Ecto neural progenitor cell (in vitro differentiated cells): ENCODE measurements at regions not wholly inside any gene's neighbourhood (a gene's known extent, or its start where the extent isn't known, plus 50 kb on each side); places are given as distances from the start of the nearest gene placed in this dataset.
"Not testable (repeated sequence)": the region's sequence is repeated elsewhere in the genome, so short reads cannot be mapped to it uniquely, and the experiment has no call there.

Experiments
- DNase-seq: peaks from one replicate; pipeline ENCODE4 v3.0.0-alpha.2; 2018; ENCODE audit warnings: low spot score

DNA sequence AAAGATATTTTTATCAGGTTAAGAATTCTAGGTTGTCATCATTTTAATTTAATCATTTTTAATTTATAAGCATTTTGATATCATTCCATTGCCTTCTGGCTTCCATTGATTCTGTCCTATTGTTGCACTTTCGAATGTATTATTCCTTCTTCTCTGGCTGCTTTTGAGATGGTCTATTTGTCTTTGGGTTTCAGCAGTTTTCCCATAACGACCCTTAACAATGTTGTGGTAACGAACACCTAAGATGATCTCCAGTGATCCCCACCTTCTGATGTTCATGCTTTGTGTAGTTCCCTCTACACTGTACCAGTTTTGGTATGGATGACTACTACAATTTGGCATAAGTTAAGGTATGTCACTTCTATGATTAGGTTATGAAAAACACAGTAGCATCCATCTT, 59.9 kb downstream of the MINAR1 start:
- DNase-seq: no peak

DNA sequence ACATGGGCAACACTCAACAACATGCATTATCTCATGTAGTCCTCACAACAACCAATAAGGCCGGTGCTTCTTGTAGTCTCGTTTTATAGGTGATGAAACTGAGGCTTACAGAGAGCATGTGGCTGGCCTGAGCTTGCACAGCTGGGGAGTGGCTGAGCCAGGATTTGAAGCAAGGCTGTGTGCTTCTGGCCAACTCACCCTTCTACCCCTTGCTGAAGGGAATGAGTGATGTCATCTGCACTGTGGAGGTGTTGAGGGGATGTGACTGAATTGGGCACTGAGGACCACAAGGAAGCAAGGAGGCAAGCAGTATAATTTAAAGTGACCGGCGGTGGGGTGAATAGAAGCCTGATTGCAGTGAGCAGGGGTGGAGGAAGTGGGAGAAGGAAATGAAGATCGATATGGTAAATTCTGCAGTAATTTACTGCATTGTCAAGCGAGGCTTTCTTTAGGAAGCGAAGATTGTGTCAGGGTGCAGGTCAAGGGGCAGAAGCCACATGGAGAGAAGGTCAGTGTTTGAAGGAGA, 62.3 kb downstream of the MINAR1 start:
- no peak for DNase-seq

DNA sequence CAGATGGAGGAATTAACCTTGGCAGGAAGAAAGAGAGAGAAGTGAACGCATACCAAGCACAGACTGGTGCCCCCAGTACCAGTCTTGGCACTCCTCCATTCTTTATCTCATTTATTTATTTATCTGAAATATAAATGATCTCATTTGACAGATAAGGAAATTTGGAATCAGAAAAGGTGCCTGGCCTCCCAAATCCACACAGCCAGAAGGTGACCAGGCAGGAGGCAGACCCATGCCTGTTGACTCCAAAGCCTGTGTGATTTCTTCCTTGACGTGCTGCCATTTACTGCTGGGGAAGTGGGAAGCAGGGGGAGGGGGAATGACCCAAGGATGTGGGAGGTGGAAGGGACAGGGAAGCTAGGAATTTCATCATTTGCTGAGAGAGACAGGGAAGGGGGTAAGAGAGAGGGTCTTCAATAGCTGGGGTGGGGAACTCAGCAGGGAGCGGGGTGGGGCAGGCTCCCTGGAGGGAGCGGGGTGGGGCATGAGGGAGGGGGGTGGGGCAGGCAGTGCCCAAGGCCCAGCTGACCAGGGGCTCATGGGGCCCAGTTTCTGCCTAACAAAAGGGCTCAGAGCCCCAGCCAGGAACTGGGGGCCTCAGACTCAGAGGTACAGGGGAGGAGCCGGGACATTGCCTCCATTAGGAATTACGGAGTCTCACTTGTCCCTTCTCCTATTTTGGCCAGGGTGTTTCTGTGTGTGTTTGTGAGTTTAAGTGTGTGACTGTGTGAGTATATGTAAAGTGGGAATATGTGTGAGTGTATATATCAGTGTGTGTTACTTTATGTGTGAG, 63.0 kb downstream of the MINAR1 start:
- DNase-seq: no peak

DNA sequence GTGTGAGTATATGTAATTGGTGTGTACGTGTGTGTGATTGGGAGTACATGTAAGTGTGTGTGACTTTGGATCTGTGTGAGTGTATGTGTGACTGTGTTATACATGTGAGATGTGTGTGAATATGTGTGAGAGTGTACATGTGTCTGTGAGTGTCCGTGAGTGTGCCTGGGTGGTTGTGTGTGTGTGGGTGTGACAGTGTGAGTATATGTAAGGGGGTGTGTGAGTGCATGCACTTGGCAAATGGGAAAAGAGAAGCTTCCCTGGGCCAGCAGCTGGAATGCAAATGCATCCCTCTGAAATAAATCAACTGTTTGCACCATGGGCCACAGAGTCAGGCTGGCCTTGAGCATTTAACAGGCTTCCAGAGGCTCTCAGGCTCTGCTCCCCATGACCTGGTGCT, 63.6 kb downstream of the MINAR1 start:
- DNase-seq: no peak

DNA sequence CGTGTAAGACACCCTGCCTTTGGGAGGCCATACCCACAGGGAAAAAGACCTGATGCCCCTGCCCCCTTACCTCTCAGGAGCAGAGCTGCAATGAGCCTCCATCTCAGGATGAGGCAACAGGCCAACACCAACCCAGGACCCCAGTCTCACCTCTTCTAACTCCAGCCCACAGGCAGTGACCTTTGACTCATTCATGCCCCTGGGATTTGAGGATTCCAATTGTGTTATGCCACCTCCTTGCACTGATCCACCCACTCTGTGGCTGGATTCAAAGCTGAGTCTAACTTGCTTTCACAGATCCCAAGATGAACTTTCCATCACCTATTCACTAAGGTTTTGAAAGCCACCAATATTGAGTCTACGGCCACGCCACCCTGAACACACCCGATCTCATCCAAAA, 64.7 kb downstream of the MINAR1 start:
- DNase-seq: no peak

DNA sequence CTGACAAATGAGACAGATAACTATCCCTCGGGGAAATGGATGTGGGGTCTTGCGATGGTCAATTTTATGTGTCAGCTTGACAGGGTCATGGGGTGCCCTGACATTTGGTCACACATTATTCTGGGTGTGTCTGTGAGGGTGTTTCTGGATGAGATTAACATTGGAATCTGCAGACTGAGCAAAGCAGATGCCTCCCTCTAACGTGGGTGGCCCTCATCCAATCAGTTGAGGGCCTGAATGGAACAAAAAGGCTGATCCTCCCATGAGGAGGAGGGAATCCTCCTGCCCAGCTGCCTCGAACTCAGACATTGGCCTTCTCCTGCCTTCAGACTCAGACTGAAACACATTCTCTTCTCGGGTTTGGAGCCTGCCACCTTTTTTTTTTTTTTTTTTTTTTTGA, 69.0 kb downstream of the MINAR1 start:
- DNase-seq: no peak

DNA sequence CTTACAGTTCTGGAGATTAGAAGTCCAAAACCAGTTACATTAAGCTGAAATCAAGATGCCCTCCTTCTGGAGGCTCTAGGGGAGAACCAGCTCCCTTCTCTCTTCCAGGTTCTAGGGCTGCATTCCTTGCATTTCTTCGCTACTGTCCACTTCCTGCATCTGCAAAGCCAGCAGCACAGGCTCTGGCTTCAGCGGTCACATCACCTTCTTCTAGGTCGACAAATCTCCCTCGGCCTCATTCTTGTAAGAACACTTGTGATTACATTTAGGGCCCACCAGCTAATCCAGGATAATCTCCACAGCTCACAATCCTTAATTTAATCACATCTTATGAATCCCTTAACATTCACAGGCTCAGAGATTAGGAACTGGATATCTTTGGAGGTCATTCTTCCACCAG, 73.8 kb downstream of the MINAR1 start:
- no peak for DNase-seq

DNA sequence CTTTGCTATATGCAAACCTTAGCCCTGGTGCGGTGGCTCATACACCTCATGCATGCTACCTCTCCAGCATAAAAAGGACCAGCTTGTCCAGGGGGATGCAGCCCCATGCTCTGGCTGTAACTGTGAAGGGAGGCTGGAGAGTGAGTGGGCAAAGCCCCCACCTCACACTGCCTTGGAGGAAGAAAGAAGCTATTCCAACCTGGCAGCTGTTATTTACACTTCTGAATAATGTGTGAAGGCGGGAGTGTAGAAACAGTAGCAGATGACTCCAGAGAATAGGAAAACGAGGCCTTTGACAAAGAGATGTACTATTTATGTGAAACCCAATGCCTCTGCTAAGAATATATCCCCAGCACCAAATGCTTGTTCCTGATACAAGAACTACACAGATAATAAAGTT, 80.7 kb downstream of the MINAR1 start:
- DNase-seq: not testable (repeated sequence)

DNA sequence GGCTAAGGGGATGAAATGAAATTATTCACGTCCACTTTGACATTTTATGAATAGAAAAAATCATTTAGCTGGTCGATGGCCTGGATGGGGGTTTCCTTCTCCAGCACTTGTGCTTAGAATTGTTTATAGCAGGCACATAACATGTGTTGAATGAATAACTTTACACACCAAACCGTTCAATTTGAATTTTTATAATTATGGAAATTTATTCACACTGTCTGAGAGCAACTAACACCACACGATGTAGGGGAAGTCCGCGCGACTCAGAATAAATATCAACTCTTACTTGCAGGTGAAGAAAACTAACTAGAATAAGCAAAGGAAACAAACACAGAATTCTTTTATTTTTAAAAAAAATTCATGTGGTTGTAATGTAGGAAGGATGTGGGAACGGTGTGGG, 81.3 kb downstream of the MINAR1 start:
- DNase-seq: no peak

DNA sequence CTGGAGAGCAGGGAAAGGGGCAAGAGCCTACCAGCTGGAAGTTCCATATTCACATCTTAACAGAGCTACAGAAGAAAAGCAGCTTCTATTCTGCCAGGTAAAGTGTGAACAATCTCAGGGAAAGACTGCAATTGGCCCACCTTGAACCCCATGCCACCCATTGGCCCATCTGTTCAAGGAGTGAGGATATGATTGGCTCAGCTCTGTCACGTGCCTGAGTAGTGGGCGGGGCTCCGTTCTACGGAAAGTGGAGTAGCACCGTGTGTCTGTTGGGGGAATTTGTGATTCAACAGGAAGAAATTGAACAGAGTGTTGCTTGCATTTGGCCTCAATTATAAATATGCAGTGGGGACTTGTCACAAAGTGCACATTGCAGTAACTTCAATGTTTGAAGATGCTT, 81.8 kb downstream of the MINAR1 start:
- no peak for DNase-seq

DNA sequence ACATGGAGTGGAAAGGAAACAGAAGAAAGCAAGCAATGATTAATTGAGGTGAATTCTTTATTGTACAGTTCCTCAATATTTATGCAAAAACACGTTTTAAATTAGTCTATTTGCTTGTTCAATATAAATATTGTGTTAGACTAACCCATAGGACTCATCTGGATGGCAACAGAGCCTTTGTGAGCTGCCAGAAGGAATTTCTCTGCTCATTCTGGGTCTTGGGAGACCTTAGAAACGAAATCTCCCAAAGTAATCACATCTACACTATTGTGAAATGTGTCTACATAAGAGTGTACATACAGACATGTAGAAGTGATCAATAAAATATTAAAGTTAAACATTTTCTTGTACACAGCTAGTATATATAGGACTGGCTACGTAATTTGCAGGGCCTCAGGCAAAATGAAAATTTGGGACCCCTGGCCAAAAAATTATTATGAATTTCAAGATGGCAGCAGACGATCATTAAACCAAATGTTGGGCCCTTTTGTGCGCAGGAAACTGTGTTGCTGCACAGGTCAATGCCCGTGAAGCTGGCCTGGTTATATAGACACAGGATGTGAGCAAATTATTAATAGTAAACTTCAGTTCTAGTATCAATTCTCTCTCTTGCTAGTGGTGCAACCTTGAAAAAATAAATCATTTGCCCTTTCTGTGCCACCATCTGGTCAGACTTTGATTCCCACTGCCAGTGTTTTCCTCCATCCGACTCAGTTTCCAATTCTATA, 83.3 kb downstream of the MINAR1 start:
- no peak for DNase-seq

DNA sequence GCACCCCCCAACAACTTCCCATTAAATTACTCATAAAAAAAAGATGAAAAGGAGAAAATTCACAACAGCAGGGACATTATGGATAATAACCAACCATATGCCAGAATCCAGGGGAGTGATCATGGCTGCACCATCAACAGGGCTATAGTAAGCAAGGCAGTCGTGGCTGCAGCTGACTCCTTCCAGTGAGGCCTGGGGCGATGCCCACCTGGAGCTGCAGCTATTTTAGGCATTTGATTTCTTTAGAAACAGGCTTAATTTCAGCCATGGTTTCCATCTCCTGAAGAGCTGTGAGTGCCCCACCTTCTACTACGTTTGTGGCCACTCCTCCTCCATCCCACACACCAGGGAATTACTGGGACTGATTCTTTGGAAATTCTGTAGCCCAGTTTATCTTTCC, 84.0 kb downstream of the MINAR1 start:
- no peak for DNase-seq

DNA sequence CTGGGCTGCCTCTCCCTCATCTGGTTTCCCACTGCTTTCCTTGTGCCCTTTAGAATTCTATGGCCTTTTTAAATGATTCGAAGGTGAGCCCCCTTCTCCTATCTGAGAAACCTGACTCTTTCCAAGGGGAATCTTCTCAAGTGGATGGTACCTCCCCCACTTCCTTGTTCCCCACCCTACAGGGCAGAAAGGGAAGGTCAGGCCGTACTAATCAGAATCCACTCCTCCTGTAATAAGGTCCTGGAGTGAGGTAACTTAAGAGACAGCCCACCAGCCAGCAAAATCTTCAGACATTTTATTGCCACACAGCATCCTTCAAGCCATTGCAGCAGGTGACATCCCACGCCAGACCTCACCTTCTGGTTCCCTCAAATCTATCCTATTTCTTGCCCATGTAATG, 84.5 kb downstream of the MINAR1 start:
- DNase-seq: no peak

DNA sequence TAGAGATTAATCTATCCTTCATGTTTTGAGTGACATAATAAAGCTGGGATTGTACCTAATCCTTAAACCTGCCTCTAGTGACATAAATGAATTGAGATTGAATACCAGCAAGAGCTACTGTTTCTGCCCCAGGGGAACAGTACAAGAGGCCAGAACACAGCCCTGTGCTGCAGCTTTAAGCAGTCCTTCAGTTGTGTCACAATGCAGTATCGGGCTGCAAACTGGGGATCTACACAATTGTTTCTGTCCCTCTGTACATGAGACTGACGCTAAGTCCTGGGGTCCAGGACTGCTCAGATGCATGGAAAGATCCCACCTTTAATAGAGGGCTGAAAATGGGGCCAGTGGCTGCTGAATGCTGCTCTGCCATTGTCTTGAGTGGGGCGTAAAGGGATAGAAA, 87.5 kb downstream of the MINAR1 start:
- no peak for DNase-seq

DNA sequence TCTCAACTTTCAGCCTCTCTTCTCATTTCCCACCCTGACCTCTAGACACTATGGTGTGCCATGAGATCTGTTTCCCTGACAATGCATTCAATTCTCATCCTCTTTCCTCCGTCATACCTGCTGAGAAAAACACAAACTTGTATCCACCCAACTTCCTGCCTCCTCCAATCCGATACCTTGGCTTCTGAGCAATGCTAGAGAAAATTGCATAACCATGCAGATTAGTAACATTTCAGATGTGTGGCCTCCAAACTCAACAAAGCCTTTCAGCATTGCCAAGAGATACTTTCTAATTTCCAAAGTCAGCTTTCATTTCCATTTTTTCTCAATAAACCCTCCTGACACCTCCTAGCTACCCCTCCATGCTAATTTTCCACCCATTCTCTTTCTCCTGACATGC, 88.5 kb downstream of the MINAR1 start:
- DNase-seq: no peak

DNA sequence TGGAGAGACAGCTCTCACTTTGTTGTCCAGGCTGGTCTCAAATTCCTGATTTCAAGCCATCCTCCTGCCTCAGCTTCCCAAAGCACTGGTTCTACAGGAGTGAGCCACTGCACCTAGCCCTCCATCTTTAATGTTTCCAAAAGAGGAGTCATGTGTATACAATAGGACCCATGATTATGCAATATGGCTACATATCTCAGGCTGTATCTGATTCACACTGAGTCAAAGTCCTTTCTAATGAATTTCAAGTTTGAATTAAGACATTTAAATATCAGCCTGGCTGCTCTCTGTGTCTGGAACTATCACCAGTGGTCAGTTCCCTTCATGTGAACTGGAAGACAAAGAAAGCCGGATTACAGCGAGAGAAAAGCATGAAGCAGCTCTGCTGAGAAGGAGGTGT, 90.5 kb downstream of the MINAR1 start:
- DNase-seq: no peak

DNA sequence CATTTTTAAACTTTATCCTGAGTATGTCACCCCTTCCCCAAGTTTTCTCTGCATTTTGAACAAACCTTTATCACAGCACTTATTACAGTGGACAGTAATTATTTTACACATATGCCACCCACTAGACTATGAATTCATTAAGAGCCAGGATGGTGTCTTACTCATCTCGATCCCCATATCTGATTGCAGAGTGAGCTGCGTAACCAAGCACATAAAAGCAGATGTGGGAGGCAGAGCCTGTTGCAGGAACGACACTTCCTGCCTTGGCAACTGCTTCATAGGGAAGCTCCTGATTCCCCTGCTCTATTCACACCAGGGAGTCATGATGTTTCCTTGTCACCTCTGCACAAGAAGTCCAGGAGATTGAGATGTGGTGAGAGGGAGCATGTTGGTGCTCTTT, 91.1 kb downstream of the MINAR1 start:
- no peak for DNase-seq

DNA sequence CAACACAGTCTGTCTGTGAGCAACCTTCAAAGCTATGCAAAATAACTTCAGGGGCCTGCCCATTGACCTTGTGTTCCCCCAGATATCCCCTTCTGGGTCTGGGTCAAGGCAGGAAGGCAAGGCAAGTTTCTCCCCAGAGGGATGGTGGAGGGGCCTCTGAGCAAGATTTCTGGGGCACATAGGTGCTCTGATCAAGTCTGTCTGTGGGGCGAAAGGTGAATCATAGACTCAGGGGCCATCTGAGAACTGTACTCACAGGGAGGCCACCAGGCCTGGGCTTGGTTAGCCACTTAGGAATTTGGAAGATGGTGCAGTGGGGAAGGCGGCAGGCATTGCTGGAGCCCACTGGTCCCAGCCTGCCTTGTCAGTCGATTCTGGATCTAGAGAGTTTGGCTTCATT, 92.4 kb downstream of the MINAR1 start:
- DNase-seq: no peak

DNA sequence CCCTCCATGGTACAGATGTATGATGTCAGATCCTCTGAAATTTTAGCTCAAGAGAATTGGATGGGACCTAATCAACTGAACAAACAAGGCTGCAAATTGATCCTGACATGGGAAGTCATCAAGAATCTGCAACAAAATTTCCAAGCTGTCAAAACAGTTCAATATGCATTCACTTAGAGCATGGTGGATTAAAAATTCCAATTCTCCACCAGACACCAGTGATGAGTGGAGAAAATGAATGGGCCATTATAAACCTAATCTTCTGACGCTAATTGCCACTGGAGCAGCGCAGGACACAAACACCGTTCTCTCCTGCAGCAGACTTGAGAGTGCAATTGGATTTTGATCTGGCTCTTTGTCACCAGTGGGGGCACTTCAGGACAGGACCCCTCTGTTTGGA, 94.2 kb downstream of the MINAR1 start:
- DNase-seq: peak; percentile 32

DNA sequence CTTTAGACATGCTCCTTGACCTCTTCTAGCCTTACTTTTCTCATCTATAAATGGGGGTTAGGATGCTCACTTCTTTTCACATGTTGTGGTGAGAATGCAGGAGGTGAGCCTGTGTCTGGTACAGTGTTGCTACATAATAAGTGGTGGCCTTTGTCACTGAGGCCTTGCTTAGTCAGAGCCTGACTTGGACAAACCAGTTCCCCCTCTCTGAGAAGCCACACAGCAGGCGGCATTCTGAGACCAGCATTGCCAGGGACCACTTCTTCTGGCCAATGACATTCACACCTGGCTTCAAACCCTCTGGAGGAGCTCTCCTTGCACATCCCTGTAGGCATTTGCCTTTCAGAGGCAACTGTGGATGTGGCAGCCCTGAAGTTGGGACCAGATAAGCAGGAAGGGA, 95.7 kb downstream of the MINAR1 start:
- no peak for DNase-seq

DNA sequence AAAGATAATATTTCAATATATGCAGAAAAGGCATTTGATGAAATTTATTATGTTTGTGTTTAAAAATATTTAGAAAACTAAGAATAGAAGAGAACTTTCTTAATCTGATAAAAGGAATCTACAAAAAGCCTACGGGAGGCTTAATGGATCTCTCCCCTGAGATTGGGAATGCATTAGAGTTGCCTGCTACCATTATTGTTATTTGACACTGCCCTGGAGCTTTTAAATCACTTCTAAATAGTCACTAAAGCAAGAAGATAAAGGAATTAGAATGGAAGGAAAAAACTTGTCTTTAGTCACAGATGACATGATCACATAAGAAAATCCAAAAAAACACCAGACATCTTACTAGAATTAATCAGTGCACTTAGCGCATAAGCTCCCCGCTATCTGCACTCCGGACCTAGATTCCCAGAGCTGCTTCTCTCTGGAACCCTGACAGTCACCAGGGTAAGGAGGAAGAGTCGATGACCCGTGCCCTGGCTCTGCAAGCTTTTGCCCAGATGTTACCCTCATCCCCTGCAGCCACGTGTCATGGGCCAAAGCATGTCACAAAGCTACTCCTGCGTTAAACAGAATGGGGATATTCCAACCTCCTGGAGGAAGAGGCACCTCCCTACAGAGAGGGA, 97.1 kb downstream of the MINAR1 start:
- DNase-seq: no peak

DNA sequence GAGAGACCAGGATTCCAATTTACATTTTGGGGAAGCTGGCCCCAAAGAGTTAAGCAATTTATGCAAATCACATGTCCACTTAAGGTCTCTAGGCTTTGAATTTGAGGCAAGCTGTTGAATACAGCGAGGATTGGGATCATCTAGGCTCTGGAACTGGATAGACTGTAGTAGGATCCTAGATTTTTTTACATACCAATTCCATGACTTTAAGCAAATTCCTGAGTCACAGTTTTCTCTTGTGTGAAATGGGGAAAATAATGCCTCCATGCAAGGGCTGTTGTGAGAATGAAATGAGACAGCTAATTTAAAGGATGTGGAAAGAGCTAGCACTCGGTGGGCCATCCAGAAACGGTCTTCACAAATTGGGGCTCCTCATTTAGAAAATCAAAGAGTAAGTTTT, 103.4 kb downstream of the MINAR1 start:
- DNase-seq: no peak

DNA sequence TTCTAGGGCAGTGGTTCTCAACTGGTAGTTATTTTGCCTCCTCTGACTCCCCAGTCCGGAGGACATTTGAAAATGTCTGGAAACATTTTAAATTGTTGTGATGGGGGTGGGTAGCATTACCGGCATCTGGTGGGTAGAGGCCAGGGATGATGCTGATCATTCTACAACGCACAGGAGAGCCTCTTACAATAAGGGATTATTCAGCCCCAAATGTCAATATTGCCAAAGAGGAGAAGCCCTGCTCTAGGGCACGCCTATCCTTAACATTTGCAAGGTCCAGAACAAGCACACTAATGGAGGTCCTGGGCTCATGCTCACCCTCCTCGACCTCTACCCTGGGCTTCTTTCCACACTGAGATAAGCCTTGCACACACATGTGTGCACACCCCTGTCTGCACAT, 106.4 kb downstream of the MINAR1 start:
- no peak for DNase-seq
